Ammon's horn (tissue), 1 donor: ENCODE measurements at regions not wholly inside any gene's neighbourhood (a gene's known extent, or its start where the extent isn't known, plus 50 kb on each side); places are given as distances from the start of the nearest gene placed in this dataset.
A peak's percentile ranks its signal among the peaks of the same experiment; 100 is the strongest.
"Not testable (repeated sequence)": the region's sequence is repeated elsewhere in the genome, so short reads cannot be mapped to it uniquely, and the experiment has no call there.

Source experiments
- DNase-seq: peaks from one replicate; pipeline ENCODE4 v3.0.0-alpha.2; 2016; ENCODE audit warnings: low spot score

DNA sequence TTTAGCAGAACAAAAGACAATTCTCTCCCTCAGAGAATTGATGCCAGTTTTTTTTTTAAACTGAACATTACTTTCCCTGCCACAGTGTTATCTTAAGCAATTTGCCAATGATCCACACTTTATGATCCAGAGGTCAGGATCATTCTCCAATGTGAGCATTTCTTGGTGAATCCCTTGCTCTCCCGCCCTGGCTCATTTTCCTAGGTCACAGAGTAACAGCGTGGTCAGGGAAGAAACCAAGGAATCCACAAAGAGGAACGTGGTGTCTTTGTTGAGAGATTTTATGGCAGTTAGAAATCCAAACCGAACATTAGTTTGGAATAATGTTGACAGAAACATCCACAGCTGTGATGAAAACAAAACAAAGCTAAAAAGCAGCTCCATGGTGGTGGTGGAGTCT is 250.3 kb downstream of the TTC32 start:
- no peak for DNase-seq

GRCh38 chr2:19649785-19650380 is 251.9 kb downstream of the TTC32 start:
- DNase-seq, result no peak

GRCh38 chr2:19649142-19649541 is 252.6 kb downstream of the TTC32 start:
- no peak for DNase-seq

DNA sequence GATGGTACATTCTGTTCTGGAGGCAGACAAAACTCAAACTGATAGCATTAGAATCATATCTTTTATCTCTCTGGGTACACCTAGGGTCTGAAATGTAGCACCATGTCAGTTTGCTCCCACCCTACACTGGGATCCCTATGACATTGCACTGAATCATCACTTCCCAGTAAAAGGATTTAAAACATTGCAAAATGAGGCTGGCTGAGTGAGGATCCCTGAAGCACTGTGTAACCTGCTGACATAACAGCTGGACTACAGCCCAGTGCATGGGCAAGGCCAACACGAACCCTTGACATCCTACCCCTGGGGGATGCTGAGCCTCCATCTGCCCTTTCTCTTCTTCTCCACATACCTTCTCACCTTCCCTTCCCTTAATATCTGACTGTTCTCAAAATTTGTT is 253.2 kb downstream of the TTC32 start:
- no peak for DNase-seq

DNA sequence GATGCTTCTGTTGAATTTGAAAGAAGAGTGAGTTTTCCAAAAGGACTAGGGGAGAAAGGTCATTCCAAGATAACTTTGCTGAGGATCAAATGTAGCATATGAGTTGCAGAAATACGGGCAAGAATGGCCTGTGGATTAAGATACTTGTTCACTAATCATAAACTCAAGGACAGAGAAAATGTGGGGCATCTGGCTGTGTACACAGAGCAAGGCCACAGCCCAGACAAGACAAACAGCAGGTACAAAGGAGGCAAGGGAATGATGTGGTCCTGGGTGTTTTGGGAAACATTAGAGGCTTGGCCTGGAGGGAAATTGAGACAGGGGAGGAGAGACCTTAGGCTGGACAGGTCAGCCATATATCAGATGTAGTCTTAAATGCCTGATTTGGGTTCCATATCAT is 254.8 kb downstream of the TTC32 start:
- DNase-seq, result no peak

DNA sequence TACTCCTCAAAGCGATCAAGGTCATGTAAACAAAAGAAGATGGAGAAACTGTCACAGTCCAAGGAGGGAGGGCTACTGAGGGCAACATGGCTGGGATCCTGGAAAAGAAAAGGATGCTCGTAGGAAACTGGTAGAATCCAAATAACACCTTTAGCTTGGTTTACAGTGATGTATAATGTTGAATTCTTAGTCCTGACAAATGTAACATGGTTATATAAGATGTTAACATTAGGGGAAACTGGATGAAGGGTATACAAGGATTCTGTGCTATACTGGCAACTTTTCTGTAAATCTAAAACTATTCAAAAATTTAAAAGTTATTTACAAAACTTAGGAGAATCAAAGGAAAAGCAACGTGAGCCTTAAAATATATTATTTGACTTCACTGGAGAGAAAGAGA is 257.0 kb downstream of the TTC32 start:
- DNase-seq, result no peak

- DNase-seq, result peak; percentile 50
These were observed 258.7 kb downstream of the TTC32 start for GRCh38 chr2:19643117-19643518.

- DNase-seq, result no peak
These were observed 259.3 kb downstream of the TTC32 start for GRCh38 chr2:19642501-19642900.

GRCh38 chr2:19635951-19636510 is 265.8 kb downstream of the TTC32 start:
- peak; percentile 50 for DNase-seq

GRCh38 chr2:19632403-19632991 is 269.3 kb downstream of the TTC32 start:
- DNase-seq, result no peak

- DNase-seq, result no peak
These were observed 269.9 kb downstream of the TTC32 start for GRCh38 chr2:19631871-19632270.

GRCh38 chr2:19630921-19631320 is 270.9 kb downstream of the TTC32 start:
- DNase-seq, result no peak

DNA sequence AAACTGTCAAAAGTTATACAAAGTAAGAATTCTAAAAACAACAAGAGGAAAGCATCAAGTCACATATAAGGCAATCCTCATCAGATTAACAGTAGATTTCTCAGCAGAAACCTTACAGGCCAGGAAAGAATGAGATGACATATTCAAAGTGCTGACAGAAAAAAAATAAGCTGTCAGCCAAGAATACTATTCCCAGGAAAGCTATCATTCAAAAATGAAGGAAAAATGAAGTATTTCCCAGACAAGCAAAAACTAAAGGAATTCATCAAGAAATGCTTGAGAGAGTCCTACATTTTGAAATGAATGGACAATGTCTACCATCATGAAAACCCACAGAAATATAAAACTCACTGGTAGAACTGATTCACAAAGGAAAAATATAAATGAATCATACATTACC is 268.9 kb upstream of the OSR1 start:
- no peak for DNase-seq

- no peak for DNase-seq
These were observed 265.1 kb upstream of the OSR1 start for GRCh38 chr2:19623488-19623887.

DNA sequence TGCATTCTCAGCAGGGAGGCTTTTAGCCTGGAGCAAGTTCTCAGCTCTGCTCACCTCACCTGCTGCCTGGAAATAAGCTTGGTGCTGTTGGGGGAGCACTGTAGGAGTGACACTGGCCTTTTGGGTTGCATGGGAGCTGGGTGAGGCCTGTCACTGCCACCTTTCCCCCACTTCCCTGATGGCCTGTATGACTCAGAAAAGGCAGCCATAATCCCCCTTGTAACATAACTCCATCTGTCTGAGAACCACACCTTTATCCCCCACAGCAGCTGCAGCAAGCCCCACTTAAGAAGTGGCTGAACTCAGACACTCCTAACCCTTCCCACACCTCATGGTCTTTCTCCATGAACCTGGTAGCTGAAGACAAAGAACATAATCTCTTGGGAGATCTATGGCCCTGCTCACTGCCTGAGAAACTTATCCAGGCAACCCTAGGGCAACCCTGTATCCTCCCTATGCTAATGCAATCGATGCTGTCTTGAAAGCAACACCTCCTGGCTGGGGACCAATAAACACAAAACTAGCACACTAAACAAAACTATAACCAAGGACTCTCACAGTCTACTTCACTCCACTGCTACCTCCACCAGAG is 258.9 kb upstream of the OSR1 start:
- no peak for DNase-seq

GRCh38 chr2:19615402-19615801 is 257.0 kb upstream of the OSR1 start:
- not testable (repeated sequence) for DNase-seq

DNA sequence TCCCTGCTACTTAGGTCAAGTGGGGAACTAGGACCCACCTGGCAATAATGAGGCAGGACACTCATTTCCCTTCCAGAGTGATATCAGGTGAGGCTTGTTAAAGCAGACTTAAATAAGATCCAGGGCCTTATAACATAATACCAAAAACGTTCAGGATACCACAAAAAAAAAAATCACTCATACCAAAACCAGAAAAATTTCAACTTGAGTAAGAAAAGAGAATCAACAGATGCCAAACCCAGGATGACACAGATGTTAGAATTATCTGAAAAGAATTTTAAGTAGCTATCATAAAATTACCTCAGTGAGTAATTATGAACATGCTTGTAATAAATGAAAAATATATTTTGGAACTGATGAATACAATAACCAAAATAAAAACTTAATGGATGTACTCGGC is 255.6 kb upstream of the OSR1 start:
- DNase-seq, result no peak

- no peak for DNase-seq
These were observed 253.3 kb upstream of the OSR1 start for GRCh38 chr2:19611491-19612332.

DNA sequence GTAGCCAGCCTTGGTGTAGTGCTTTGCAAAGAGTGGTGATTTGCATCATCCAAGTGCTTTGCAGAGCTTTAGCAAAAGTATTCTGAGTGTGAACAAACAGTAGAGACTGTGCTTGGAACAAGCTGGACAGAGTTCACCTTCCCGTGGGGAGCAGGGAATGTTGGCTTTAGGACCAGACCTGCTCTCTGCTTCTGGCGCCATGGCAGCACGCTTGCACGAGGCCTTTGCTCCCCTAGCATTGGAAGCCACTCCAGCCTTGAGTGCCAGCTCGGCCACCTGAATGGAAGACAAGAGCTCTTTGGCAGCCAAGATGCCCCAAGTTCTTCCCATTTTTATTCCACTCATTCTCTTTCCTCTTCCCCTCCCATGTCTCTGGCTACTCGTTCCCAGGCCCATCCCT is 250.8 kb upstream of the OSR1 start:
- no peak for DNase-seq

DNA sequence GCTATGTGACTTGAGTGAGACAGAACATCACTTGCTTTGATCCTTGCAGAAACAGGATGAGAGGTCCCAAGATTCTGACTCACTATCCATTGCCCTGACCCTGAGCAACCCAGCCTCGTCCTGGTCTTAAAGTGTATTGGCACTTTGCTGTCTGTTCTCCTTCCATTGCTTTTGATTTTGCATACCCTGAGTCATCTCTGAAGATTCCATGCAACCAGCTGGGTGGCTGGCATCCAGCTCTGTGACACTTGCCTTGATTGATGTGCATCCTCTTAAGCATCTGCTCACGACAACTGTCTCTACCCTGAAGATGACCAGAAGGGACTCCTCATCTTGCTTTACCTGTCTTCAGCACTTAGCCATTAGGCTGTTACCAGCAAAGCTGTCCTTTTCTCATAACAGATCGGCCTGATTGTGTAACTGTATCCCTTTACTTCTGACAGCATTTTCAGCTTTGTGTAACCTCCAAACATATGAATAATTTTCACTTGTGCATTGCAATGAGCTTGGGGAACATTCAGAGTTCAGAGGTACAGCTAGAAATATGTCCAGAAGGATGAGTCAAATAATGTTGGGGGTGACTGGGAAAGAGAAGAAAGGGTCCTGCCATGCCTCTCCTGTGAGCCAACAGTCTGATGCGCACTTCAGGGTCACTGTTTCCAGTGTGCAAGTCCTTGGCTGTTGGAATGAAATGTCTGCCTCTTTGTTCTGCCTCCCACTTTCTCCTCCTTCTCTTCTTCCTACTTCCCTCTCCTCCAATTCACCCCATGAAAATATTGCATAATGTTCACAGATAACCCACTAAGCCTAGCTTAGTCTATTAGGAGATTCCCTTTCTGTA is 249.7 kb upstream of the OSR1 start:
- no peak for DNase-seq

- DNase-seq, result no peak
These were observed 249.0 kb upstream of the OSR1 start for GRCh38 chr2:19607400-19607799.

- DNase-seq, result no peak
These were observed 242.6 kb upstream of the OSR1 start for GRCh38 chr2:19600982-19601381.
